ENCODE measurements at regions not wholly inside any gene's neighbourhood (a gene's known extent, or its start where the extent isn't known, plus 50 kb on each side); places are given as distances from the start of the nearest gene placed in this dataset.

DNA sequence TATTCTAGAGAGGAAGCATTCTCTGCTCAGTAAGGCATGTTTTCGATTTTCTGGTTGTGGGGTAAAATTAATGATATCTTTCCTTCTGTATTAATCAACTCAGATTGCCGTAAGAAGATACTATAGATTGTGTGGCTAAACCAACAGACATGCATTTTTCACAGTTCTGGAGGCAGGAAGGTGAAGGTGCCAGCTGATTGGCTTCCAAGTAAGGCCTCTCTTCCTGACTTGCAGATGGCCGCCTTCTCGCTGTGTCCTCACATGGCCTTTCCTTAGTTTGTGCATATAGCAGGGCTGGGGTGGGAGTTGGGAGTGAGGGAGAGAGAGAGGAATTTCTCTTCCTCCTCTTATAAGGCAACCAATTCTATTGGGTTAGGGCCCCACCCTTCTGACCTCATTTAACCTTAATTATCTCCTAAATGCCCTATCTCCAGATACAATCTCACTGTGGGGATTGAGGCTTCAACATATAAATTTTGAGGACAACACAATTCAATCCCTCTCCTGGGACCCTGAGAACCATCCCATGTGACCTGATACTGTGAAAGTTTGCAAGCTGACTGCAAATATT is 52.3 kb upstream of the MRPS6 start:
- TF ChIP-seq YY1 (IDR thresholded peaks at IDR 0.05; ENCODE audit: low read depth) = no peak
- no peak for TF ChIP-seq EP300 (IDR thresholded peaks at IDR 0.05; ENCODE audit: borderline replicate concordance)
- TF ChIP-seq, protein P1, sequence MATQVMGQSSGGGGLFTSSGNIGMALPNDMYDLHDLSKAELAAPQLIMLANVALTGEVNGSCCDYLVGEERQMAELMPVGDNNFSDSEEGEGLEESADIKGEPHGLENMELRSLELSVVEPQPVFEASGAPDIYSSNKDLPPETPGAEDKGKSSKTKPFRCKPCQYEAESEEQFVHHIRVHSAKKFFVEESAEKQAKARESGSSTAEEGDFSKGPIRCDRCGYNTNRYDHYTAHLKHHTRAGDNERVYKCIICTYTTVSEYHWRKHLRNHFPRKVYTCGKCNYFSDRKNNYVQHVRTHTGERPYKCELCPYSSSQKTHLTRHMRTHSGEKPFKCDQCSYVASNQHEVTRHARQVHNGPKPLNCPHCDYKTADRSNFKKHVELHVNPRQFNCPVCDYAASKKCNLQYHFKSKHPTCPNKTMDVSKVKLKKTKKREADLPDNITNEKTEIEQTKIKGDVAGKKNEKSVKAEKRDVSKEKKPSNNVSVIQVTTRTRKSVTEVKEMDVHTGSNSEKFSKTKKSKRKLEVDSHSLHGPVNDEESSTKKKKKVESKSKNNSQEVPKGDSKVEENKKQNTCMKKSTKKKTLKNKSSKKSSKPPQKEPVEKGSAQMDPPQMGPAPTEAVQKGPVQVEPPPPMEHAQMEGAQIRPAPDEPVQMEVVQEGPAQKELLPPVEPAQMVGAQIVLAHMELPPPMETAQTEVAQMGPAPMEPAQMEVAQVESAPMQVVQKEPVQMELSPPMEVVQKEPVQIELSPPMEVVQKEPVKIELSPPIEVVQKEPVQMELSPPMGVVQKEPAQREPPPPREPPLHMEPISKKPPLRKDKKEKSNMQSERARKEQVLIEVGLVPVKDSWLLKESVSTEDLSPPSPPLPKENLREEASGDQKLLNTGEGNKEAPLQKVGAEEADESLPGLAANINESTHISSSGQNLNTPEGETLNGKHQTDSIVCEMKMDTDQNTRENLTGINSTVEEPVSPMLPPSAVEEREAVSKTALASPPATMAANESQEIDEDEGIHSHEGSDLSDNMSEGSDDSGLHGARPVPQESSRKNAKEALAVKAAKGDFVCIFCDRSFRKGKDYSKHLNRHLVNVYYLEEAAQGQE (IDR thresholded peaks at IDR 0.05; ENCODE audit: low read depth) = no peak
- TF ChIP-seq, protein P2, sequence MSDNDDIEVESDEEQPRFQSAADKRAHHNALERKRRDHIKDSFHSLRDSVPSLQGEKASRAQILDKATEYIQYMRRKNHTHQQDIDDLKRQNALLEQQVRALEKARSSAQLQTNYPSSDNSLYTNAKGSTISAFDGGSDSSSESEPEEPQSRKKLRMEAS (IDR thresholded peaks at IDR 0.05) = no peak
- no peak for TF ChIP-seq RAD21 (IDR thresholded peaks at IDR 0.05; ENCODE audit: low read depth)
- no peak for TF ChIP-seq EGR1 (IDR thresholded peaks at IDR 0.05)
- TF ChIP-seq NFIC (IDR thresholded peaks at IDR 0.05) = no peak
- no peak for TF ChIP-seq CREB1 (IDR thresholded peaks at IDR 0.05; ENCODE audit: low read depth)
- no peak for TF ChIP-seq CEBPB (IDR thresholded peaks at IDR 0.05)
- TF ChIP-seq, protein P3, sequence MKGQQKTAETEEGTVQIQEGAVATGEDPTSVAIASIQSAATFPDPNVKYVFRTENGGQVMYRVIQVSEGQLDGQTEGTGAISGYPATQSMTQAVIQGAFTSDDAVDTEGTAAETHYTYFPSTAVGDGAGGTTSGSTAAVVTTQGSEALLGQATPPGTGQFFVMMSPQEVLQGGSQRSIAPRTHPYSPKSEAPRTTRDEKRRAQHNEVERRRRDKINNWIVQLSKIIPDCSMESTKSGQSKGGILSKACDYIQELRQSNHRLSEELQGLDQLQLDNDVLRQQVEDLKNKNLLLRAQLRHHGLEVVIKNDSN (IDR thresholded peaks at IDR 0.05) = no peak
- TF ChIP-seq TAF1 (IDR thresholded peaks at IDR 0.05; ENCODE audit: low read depth) = no peak
- TF ChIP-seq ZBTB7A (IDR thresholded peaks at IDR 0.05; ENCODE audit: low read depth) = no peak
- no peak for TF ChIP-seq FOXM1 (IDR thresholded peaks at IDR 0.05; ENCODE audit: borderline replicate concordance, low read depth)
- TF ChIP-seq TEAD4 (IDR thresholded peaks at IDR 0.05) = no peak
